ENCODE measurements at regions not wholly inside any gene's neighbourhood (a gene's known extent, or its start where the extent isn't known, plus 50 kb on each side); places are given as distances from the start of the nearest gene placed in this dataset.

DNA sequence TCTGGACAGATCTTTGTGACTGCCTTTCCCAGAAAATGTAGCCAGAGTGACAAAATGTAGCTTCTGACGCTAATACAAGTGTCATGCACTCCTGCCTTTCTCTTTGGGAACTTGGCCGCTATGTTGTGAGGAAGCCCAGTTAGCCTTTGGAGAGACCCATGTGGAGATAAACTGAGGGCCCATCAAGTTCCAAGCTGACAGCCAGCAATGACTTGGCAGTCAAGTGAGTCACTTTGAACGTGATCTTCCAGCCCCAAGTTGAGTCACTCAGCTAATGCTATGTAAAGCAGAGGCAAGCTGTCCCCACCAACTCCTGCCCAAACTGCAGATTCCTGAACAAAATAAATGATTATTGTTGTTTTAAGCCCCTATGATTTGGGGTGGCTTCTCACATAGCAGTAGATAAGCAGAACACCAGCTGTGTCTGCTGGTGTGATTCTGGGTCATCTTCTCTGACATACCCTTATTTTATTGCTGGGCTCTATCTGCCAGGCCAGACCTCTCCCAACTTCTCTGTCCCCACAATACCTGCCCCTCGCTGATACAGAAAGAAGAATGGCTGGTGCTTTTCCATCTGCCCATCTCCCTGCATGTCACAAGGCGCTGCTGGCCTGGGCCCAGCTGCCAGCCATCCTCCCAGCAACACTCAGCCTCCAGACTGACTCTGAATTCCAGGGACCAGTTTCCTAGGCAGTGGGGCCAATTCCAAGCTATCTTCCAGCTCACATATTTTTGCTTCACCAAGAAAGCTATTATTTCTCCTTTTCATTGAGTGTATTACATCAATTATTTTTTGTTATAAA, 274.8 kb downstream of the LRFN2 start:
- DNase-seq (ENCODE audit: low spot score): no peak

- DNase-seq (ENCODE audit: low spot score): peak; percentile 76
Measured at GRCh38 chr6:40308533-40309306, 278.4 kb downstream of the LRFN2 start.

DNA sequence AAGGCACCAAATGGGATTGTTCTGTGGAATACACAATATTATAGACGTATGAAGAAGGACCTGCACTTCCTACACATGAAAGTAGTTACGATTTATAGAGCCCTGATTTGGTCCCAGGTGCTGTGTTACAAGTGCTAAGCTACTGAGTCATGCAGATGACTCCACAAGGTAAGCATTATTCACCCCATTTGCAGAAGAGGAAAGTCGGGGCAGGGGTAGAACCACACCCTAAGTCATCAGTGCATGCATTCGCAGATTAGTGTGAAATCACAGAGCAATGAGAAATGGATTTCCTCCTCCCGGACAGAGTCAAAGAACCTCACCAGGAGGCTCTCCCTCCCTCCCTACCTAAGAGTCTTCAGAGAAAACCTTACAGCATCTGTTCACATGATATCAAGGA, 279.5 kb downstream of the LRFN2 start:
- DNase-seq (ENCODE audit: low spot score): no peak

DNA sequence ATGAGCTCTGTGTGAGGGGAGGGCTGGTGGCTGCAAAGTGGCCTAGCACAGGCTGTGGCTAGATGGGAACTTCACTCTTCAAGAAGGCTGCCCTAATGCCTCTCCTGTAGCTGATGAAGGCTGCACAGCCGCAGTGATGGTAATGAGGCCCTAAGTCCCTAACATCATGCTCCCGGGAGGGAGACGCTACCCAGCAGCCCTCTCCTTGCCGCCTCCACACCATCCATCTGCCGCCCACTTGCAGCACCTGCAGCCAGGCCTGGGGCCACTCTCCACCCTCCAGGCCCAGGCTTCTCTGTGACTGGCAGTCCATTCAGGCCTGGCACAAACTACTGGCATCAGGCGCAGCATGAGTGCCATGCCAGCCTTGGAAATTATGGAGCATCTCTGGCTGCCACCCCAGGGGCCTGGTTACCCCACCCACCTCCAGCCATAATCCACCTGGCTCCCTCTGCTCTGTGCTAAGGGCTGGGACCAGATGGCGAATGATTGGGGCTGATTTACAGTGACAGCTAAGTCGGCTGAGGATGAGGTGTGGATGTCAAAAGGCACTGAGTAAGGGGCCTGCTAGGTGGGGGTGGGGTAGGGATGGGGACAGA, 284.2 kb downstream of the LRFN2 start:
- DNase-seq (ENCODE audit: low spot score): no peak

DNA sequence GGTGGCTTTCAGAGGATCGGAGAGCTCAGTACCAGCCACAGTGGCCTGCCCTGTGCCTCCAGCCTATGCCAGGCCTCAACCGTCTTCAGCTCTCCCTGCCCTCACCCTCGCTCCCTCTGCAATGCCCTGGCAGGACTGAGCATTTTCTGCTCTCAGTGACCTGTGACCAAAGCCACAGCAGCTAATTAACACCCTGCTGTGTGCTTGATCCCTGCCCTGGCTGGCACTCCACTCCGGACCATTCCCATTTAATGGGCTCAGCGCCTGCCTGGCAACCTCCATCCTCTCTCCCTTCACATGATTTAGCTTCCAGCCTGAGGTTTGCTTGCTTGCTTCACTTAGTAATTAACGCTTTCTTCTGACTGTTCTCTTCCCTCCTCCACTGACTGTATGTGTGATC, 287.5 kb downstream of the LRFN2 start:
- DNase-seq (ENCODE audit: low spot score): no peak

DNA sequence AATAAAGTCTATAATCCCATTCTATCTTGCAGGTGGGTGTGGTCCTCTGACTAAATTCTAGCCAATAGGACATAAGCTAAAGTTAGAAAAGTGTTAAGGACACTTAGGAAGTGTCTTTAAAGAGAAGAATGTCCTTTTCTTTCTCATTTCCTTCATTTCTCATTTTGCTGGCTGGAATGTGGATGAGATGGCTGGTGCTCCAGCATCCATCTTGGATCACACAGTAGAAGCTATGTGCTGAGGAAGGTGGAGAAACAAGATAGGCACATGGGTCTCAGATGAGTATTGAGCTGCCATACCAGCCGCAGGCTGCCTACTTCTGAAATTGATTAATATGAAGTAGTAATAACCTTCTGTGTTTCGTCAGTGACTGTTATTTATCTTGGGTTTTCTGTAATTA, 289.0 kb downstream of the LRFN2 start:
- DNase-seq (ENCODE audit: low spot score): no peak

DNA sequence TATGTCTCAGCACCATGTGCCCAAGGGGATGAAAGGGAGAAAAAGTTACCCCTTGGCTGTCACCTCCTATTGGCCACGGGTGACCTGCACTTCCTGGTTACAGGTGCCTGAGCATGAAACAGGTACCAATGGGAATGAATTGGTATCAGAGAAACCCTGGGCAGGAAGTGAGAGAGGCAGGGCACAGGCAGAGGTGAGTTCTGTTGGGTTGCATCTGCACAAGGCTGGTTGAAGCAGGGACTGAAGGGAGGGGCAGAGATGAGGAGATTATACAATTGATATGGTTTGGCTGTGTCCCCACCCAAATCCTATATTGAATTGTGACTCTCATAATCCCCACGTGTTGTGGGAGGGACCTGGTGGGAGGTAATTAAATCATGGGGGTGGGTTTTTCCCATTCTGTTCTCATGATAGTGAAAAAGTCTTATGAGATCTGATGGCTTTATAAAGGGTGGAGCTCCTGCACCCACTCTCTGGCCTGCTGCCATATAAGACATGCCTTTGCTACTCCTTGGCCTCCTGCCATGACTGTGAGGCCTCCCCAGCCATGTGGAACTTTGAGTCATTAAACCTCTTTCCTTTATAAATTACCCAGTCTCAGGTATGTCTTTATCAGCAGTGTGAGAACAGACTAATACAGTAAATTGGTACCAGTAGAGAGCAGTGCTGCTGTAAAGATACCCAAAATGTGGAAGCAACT, 291.8 kb downstream of the LRFN2 start:
- DNase-seq (ENCODE audit: low spot score): no peak

DNA sequence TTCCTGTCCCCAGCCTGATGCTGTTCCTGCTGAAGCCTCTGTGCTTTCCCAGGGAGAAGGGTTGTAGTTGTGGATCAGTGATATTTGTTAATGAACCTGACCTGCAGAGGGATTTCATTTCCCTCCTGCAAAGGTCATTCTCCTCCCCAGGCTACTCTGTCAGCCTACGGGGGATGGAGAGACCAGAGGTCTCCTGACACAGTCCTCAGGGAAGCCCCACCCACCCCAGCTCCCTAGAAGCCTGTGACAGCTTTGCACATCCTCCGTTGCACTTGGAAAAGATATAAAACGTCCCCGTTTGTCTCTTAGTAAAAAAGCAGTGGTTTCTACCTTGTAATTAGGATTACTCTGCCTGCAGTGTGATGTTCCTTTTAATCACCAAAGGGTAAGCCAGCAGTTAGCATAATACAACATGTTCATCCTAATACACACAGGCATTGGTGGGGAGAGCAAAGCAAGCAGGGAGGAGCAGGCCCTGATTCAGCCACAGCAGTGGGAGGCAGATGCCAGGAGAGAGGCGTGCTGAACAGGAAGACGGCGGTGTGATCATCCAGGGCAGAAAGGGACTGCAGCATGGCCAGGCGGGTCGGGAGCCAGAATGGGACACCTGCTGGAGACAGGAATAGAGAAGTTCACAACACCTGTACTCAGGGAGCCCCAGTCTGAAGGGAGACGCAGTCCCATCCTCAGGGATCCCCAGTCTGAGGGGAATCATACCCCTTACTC, 293.5 kb downstream of the LRFN2 start:
- no peak for DNase-seq (ENCODE audit: low spot score)

DNA sequence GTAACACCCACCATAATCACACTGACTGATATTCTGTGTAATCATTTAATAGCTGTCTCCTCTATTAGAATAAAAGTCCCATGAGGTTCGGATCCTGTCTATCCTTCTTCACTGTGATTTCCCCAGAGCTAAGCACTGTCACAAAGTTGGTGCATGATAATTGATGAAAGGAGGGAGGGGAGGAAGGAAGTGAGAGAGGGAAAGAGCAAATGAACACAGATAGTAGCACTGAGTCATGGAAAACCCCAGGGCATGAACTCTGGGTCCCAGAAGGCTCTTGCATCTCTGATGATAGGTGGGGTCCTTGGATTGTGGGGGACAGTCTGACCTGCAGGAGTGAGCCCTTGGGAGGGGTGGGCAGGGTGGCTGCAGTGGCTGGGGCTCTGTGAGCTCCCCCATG, 294.1 kb downstream of the LRFN2 start:
- DNase-seq (ENCODE audit: low spot score): no peak

- no peak for DNase-seq (ENCODE audit: low spot score)
Measured at GRCh38 chr6:40290816-40291215, 296.3 kb downstream of the LRFN2 start.

DNA sequence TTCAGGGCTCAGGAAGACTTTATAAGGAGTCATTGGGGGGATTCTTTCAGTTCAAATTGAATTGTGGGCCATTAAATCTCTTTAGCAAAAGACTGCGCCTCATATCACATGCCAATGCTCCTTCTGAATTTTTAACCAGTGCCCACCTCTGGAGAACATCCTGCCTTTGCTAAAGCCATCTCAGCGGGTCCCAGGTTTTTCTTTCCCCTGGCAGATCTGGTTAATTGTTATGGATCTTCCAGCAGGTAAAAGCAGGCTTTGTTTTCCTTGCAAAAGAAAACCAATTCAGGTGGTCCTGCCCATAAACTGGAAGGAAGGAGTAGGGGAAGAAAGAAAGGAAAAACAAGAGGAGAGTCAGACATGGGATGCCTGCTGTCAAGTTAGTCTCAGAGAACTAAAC, 298.2 kb downstream of the LRFN2 start:
- no peak for DNase-seq (ENCODE audit: low spot score)

DNA sequence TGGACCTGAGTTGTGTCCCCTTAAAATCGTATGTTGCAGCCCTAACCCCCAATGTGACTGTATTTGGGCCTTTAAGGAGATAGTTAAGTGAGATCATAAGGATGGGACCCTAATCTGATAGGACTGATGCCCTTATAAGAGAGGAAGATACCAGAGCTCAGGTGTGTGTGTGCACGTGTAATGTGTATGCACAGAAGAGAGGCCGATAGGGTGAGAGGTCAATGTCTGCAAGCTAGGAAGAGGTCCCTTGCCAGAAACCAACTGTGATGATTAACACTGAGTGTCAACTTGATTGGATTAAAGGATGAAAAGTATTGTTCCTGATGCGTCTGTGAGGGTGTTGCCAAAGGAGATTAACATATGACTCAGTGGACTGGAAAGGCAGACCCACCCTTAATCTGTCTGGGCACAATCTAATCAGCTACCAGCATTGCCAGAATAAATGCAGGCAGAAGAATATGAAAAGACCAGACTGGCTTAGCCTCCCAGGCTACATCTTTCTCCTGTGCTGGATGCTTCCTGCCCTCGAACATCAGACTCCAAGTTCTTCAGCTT, 299.8 kb downstream of the LRFN2 start:
- DNase-seq (ENCODE audit: low spot score): no peak

- DNase-seq (ENCODE audit: low spot score): no peak
Measured at GRCh38 chr6:40286721-40287120, 300.4 kb downstream of the LRFN2 start.

DNA sequence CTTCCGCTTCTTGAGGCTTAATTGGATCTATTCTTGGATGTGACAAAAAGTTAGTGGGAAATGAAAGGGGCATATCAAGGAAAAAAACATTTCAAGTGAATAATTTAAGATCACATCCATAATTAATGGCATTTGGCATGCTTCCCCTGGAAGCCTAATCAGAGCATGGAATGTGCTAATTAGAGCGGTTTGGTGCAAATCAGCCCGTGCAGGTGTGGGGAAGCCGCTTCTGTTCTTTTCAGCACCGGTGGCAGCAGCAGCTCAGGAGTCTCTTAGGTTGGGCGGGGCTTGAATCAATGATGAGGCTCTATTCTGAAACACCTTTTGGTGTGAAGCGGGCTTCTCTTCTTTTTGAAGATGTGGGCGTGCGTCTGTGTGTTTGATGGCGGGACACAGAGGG, 301.2 kb downstream of the LRFN2 start:
- DNase-seq (ENCODE audit: low spot score): no peak

- DNase-seq (ENCODE audit: low spot score): no peak
Measured at GRCh38 chr6:40285535-40285934, 301.6 kb downstream of the LRFN2 start.

- DNase-seq (ENCODE audit: low spot score): no peak
Measured at GRCh38 chr6:40282986-40283385, 304.2 kb downstream of the LRFN2 start.

- no peak for DNase-seq (ENCODE audit: low spot score)
Measured at GRCh38 chr6:40281402-40281801, 305.8 kb downstream of the LRFN2 start.

- no peak for DNase-seq (ENCODE audit: low spot score)
Measured at GRCh38 chr6:40280231-40280630, 306.9 kb downstream of the LRFN2 start.

GRCh38 chr6:40276141-40276540, 311.0 kb downstream of the LRFN2 start:
- DNase-seq (ENCODE audit: low spot score): no peak

DNA sequence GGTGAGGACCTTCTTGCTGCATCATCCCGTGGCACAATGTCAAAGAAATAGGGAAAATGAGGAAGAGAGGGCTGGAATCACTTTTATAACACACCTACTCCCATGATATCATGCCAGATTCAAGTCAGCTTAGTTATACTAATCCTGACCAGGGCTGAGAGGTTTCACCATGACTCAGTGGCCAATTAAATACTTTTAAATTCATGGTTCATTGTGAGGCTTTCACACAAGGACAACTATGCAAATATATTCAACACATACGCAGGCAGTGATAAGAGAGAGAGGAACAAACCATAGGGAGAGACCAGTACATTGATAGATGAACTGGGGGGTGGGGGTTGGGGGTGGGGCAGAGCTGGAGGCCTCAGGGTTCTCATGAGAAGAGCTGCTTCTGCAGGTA, 313.1 kb downstream of the LRFN2 start:
- DNase-seq (ENCODE audit: low spot score): no peak

DNA sequence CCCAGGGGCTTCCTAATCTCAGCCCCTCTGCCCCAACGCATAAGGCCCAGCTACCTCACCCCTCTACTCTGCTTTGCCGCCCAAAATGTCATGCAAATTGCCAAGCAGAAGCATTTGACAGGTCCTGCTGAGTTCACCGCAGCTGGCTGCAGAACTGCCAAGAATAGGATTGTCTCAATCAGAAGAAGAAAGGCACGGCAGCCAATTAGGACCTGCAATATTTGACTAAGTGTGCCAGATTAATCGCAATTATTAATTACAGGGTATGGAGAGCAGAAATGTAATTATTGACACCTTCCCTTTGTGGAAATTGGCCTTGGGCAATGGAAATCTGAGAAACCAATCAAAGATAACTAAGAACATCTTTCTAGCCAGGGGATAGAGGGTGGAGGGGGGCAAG, 318.6 kb downstream of the LRFN2 start:
- DNase-seq (ENCODE audit: low spot score): no peak

DNA sequence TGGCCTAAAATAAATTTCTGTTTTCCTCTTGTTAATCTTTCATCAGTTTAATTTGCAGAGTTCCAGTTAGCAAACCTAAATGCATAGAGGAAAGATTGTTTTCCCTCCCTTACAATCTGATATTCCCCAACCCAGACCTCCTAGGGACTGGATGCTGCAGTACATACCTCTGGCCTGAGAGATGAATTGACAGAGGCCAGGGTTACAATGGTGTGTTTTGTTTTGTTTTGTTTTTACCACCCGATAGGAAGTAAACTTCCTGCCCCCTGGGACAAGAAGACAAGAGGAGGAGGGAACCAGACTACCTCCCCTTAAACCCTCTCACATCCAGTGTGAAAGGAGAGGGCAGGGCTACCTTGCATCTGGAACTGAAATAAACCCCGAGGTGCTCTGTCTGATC, 319.0 kb downstream of the LRFN2 start:
- DNase-seq (ENCODE audit: low spot score): no peak

Data from NAMALWA (cell line).